ENCODE measurements at regions not wholly inside any gene's neighbourhood (a gene's known extent, or its start where the extent isn't known, plus 50 kb on each side); places are given as distances from the start of the nearest gene placed in this dataset.

DNA sequence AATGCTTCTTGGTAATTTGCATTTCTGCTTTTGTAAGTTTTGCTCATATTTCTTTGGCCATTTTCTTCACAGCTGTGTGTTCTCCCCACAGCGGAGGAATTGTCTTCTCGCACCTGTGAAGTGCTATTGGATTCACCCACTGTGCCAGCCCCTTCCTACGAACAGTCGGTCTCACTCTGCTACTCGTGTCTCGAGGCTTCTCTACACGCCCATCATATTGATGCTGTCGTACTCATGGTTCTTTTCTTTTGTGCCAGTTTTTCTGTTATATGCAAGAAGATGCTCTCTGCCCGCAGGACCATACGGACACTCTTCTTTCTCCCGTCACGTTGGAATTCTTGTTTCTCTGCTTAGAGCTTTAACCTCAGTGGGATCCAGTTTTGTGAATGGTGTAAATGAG lies 200.3 kb downstream of the DLL1 start:
- H3K27ac ChIP-seq (ENCODE audit: low read depth, low read length): no peak overlapping the region
- no peaks in the 10 kb centered on the region for H3K9me3 Mint-ChIP-seq (ENCODE audit: unreplicated experiment)
- no peaks in the 10 kb centered on the region for H3K4me1 Mint-ChIP-seq (ENCODE audit: low read depth, unreplicated experiment)
- H3K27me3 Mint-ChIP-seq (ENCODE audit: low read depth, unreplicated experiment): peaks cover 35% of the 10 kb centered on the region
- H3K4me3 Mint-ChIP-seq (ENCODE audit: unreplicated experiment): no peak overlapping the region
- H3K4me2 ChIP-seq (ENCODE audit: low read length): no peak overlapping the region
- H3K9ac ChIP-seq (ENCODE audit: low read length): no peak overlapping the region
- no peaks in the 10 kb centered on the region for H4K20me1 ChIP-seq (ENCODE audit: insufficient read depth, low read length)
- no peak for DNase-seq (ENCODE audit: low read depth)
- TF ChIP-seq EZH2 (IDR thresholded peaks at IDR 0.05; ENCODE audit: insufficient read depth, low read length) (no peak), CTCF (IDR thresholded peaks at IDR 0.05; ENCODE audit: insufficient read depth, low read depth, low read length) (no peak)
- H3K4me1 ChIP-seq (ENCODE audit: insufficient read depth, low read length): no peaks in the 10 kb centered on the region
- H3K9me3 ChIP-seq (ENCODE audit: insufficient read depth, low read depth, low read length): peaks cover 5% of the 10 kb centered on the region
- no peaks in the 10 kb centered on the region for H3K36me3 ChIP-seq (ENCODE audit: insufficient read depth, low read length)
- H3K79me2 ChIP-seq (ENCODE audit: insufficient read depth, low read length): no peaks in the 10 kb centered on the region
- no peak overlapping the region for H3K4me3 ChIP-seq (ENCODE audit: insufficient read depth, low read depth, low read length)
- no peak for FAIRE-seq
- H2AFZ ChIP-seq (ENCODE audit: low read depth, low read length): no peak overlapping the region
- H3K36me3 Mint-ChIP-seq (ENCODE audit: low read depth, unreplicated experiment): no peaks in the 10 kb centered on the region
- no peak overlapping the region for H3K27ac Mint-ChIP-seq (ENCODE audit: unreplicated experiment)
- H3K27me3 ChIP-seq (ENCODE audit: insufficient read depth, low read length): no peaks in the 10 kb centered on the region

- Mint-ChIP-seq H3K4me3 (ENCODE audit: unreplicated experiment) (no peak overlapping the region), H3K27me3 (ENCODE audit: low read depth, unreplicated experiment) (peaks cover 39% of the 10 kb centered on the region), H3K27ac (ENCODE audit: unreplicated experiment) (no peak overlapping the region), H3K4me1 (ENCODE audit: low read depth, unreplicated experiment) (no peaks in the 10 kb centered on the region), H3K36me3 (ENCODE audit: low read depth, unreplicated experiment) (no peaks in the 10 kb centered on the region), H3K9me3 (ENCODE audit: unreplicated experiment) (no peaks in the 10 kb centered on the region)
- Histone ChIP-seq H3K27ac (ENCODE audit: low read depth, low read length) (no peak overlapping the region), H3K4me3 (ENCODE audit: insufficient read depth, low read depth, low read length) (no peak overlapping the region), H3K9ac (ENCODE audit: low read length) (no peak overlapping the region), H3K4me1 (ENCODE audit: insufficient read depth, low read length) (no peaks in the 10 kb centered on the region), H3K36me3 (ENCODE audit: insufficient read depth, low read length) (no peaks in the 10 kb centered on the region), H3K79me2 (ENCODE audit: insufficient read depth, low read length) (no peaks in the 10 kb centered on the region), H3K9me3 (ENCODE audit: insufficient read depth, low read depth, low read length) (peaks cover 5% of the 10 kb centered on the region), H3K4me2 (ENCODE audit: low read length) (no peak overlapping the region), H2AFZ (ENCODE audit: low read depth, low read length) (no peak overlapping the region), H4K20me1 (ENCODE audit: insufficient read depth, low read length) (no peaks in the 10 kb centered on the region), H3K27me3 (ENCODE audit: insufficient read depth, low read length) (no peaks in the 10 kb centered on the region)
- TF ChIP-seq EZH2 (IDR thresholded peaks at IDR 0.05; ENCODE audit: insufficient read depth, low read length) (no peak), CTCF (IDR thresholded peaks at IDR 0.05; ENCODE audit: insufficient read depth, low read depth, low read length) (no peak)
- FAIRE-seq: no peak
- DNase-seq (ENCODE audit: low read depth): no peak
These were observed 200.9 kb downstream of the DLL1 start for GRCh38 chr6:170089963-170090362.

DNA sequence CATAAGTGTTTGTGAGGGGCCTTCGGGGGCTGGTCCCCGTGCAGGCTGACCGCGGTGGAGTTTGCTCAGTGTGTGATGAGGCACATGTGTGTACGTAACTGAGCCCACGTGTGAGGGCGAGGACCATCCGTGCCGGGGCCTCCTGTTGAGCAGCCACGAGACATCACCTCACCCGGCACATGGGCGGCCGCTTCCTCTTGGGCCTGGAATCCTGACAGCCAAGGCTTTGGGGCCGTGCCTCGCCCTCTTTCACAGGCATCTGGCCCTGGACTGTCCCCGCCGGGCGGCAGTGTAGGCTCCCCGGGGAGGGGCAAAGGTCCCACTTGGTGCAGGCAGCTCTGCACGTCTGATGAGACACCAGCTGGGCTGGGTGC lies 202.3 kb downstream of the DLL1 start:
- no peak overlapping the region for H3K9ac ChIP-seq (ENCODE audit: low read length)
- Mint-ChIP-seq H3K4me1 (ENCODE audit: low read depth, unreplicated experiment) (no peaks in the 10 kb centered on the region), H3K9me3 (ENCODE audit: unreplicated experiment) (no peaks in the 10 kb centered on the region), H3K27me3 (ENCODE audit: low read depth, unreplicated experiment) (peaks cover 39% of the 10 kb centered on the region), H3K4me3 (ENCODE audit: unreplicated experiment) (no peak overlapping the region), H3K27ac (ENCODE audit: unreplicated experiment) (no peak overlapping the region), H3K36me3 (ENCODE audit: low read depth, unreplicated experiment) (no peaks in the 10 kb centered on the region)
- no peaks in the 10 kb centered on the region for H3K79me2 ChIP-seq (ENCODE audit: insufficient read depth, low read length)
- H4K20me1 ChIP-seq (ENCODE audit: insufficient read depth, low read length): no peaks in the 10 kb centered on the region
- H3K27me3 ChIP-seq (ENCODE audit: insufficient read depth, low read length): no peaks in the 10 kb centered on the region
- H3K9me3 ChIP-seq (ENCODE audit: insufficient read depth, low read depth, low read length): peaks cover 3% of the 10 kb centered on the region
- H3K27ac ChIP-seq (ENCODE audit: low read depth, low read length): no peak overlapping the region
- no peak for TF ChIP-seq CTCF (IDR thresholded peaks at IDR 0.05; ENCODE audit: insufficient read depth, low read depth, low read length)
- no peak overlapping the region for H2AFZ ChIP-seq (ENCODE audit: low read depth, low read length)
- H3K4me3 ChIP-seq (ENCODE audit: insufficient read depth, low read depth, low read length): no peak overlapping the region
- DNase-seq (ENCODE audit: low read depth) (no peak), FAIRE-seq (no peak)
- no peak overlapping the region for H3K4me2 ChIP-seq (ENCODE audit: low read length)
- no peaks in the 10 kb centered on the region for H3K36me3 ChIP-seq (ENCODE audit: insufficient read depth, low read length)
- no peaks in the 10 kb centered on the region for H3K4me1 ChIP-seq (ENCODE audit: insufficient read depth, low read length)

All from astrocyte (in vitro differentiated cells and primary cell).